GM06990 (cell line): ENCODE measurements at regions not wholly inside any gene's neighbourhood (a gene's known extent, or its start where the extent isn't known, plus 50 kb on each side); places are given as distances from the start of the nearest gene placed in this dataset.

Source experiments
- DNase-seq: peaks from one replicate; pipeline ENCODE4 v3.0.0-alpha.2; 2011; ENCODE audit not compliant: insufficient read length; ENCODE audit errors: extremely low read depth
- H3K27me3 ChIP-seq: replicated peaks from 2 replicates; pipeline ENCODE4 v1.6.0; 2011; ENCODE audit warnings: low read length; ENCODE audit not compliant: control insufficient read depth, insufficient read depth
- H3K36me3 ChIP-seq: 2 replicates; pipeline ENCODE4 v1.5.1; 2011; ENCODE audit warnings: low read length; ENCODE audit not compliant: control insufficient read depth, insufficient read depth
- H3K4me3 ChIP-seq: replicated peaks from 2 replicates; pipeline ENCODE4 v1.5.1; 2011; ENCODE audit warnings: low read depth, mild to moderate bottlenecking, control low read depth, low read length
- TF ChIP-seq, protein P1 (sequence below): IDR thresholded peaks from 2 replicates; pipeline ENCODE4 v1.5.1; 2011; ENCODE audit warnings: low read length, control low read depth, mild to moderate bottlenecking, inconsistent platforms; ENCODE audit not compliant: insufficient read depth, poor library complexity, severe bottlenecking

DNA sequence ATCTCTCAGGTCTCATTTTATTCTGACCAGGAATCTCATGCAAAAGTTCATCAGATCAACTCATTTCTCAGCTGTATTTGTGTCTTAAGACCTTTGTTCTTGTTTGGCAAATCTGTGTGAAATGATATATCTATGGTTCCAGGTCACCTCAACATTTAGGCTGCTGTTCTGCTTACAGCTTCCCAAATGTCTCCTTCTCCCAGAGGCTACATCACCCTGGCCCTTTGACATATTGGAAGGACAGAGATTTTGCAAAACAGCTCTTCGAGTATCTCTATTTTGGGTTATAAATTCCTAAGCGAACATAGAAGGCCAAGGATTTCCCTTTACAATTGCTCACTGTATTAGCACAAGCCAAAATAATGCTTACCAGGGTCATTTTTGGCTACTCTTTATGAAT is 57.5 kb upstream of the GIMD1 start:
- no peaks in the 10 kb centered on the region for H3K36me3 ChIP-seq
- no peak overlapping the region for H3K4me3 ChIP-seq
- TF ChIP-seq, protein P1, sequence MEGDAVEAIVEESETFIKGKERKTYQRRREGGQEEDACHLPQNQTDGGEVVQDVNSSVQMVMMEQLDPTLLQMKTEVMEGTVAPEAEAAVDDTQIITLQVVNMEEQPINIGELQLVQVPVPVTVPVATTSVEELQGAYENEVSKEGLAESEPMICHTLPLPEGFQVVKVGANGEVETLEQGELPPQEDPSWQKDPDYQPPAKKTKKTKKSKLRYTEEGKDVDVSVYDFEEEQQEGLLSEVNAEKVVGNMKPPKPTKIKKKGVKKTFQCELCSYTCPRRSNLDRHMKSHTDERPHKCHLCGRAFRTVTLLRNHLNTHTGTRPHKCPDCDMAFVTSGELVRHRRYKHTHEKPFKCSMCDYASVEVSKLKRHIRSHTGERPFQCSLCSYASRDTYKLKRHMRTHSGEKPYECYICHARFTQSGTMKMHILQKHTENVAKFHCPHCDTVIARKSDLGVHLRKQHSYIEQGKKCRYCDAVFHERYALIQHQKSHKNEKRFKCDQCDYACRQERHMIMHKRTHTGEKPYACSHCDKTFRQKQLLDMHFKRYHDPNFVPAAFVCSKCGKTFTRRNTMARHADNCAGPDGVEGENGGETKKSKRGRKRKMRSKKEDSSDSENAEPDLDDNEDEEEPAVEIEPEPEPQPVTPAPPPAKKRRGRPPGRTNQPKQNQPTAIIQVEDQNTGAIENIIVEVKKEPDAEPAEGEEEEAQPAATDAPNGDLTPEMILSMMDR: no peak
- no peak for DNase-seq
- H3K27me3 ChIP-seq: no peaks in the 10 kb centered on the region

DNA sequence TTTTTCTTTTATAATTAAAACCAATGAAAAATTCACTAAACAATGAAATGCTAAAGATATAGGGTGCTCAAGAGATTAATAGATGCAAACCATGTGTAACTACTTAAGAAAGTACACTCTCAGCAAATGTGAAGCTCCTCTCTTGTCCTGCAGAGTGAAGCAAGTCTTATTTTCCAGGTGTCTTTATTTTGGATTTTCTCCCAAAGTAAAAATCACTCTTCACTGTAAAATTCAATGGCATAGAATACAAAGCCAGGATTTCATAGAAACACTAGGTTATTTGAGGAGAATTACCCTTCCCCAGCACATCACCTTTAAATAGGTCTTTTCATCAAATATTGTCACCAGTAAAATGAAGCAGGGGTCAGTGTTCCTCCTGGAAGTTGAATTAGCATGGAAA is 57.0 kb upstream of the GIMD1 start:
- TF ChIP-seq, protein P1: no peak
- Histone ChIP-seq H3K27me3 (no peaks in the 10 kb centered on the region), H3K4me3 (no peak overlapping the region), H3K36me3 (no peaks in the 10 kb centered on the region)
- DNase-seq: no peak

DNA sequence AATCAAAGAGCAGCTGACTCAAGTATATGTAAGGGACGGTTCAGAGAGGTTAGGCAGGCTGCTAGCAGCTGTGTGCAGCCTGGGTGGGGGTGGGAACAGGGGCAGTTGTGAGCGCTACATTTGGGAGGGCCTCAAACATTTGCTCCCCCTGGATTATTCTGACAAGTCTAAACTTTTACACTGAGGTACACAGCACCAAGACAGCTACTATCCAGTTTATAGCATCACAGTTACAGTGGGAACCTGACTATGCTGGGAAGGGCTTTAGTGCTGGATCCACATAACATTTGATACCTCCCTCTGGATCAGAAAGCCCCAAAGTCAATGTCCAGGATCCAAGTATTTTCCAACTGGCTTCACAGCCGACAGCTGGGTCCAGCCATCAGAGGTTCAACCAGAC is 55.8 kb upstream of the GIMD1 start:
- no peaks in the 10 kb centered on the region for H3K27me3 ChIP-seq
- H3K36me3 ChIP-seq: no peaks in the 10 kb centered on the region
- TF ChIP-seq, protein P1: no peak
- H3K4me3 ChIP-seq: no peak overlapping the region
- no peak for DNase-seq

DNA sequence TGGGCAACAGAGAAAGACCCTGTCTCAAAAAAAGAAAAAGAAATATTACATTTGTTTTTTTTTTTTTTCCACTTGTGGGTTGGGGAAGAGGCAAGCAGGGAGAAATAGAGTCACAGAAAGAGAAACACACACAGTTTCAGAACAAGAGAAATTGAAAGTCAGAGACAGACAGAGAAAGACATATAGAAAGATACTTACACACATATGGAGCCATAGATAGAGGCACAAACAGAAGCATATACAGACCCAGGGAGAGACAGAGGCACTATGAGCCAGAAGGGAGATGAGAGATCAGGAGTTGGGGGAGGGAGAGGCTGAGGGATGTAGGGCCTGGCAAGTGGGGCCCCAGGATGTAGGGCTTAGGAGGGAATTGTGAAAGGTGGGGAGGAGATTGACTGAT is 55.2 kb upstream of the GIMD1 start:
- H3K27me3 ChIP-seq: no peaks in the 10 kb centered on the region
- DNase-seq: no peak
- no peak overlapping the region for H3K4me3 ChIP-seq
- TF ChIP-seq, protein P1: no peak
- H3K36me3 ChIP-seq: no peaks in the 10 kb centered on the region

DNA sequence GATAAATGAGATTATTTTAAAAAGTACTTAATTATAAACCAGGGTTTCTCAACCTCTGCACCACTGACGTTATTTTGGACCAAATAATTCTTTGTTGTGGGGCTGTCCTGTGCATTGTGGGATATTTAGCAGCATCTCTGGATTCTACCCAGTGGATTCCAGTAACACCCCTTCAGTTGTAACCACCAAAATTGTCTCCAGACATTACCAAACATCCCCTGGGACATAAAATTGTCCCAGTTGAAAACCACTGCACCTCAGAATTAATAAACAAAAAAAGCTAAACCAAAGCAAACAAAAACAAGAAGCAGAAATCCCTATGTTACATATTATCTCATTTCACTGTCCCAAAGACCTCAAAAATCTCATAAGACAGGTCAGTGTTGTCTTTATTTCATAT is 54.2 kb upstream of the GIMD1 start:
- H3K36me3 ChIP-seq: no peaks in the 10 kb centered on the region
- no peak for DNase-seq
- TF ChIP-seq, protein P1: no peak
- no peaks in the 10 kb centered on the region for H3K27me3 ChIP-seq
- H3K4me3 ChIP-seq: no peak overlapping the region
